ENCODE measurements at regions not wholly inside any gene's neighbourhood (a gene's known extent, or its start where the extent isn't known, plus 50 kb on each side); places are given as distances from the start of the nearest gene placed in this dataset.
"Not testable (repeated sequence)": the region's sequence is repeated elsewhere in the genome, so short reads cannot be mapped to it uniquely, and the experiment has no call there.

DNA sequence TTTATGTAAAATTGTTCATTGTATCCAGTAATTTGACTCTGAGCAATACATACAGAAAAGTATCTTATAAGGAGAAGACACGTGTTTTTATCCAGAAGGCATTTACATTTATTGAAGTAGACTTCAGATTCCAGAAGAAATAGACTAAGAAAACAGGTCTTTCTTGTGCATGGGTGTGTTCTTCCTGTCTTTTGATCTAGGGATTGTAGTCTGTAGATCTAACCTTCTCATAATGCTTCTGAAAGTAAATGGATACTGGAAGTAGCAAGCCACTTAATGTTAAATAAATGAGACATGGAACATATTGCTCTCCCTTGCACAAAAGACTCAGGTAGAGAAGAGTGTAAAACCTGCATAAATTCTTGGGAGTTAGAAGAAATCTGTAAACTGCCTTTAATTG, 853.2 kb upstream of the B3GALT2 start:
- no peak for DNase-seq

DNA sequence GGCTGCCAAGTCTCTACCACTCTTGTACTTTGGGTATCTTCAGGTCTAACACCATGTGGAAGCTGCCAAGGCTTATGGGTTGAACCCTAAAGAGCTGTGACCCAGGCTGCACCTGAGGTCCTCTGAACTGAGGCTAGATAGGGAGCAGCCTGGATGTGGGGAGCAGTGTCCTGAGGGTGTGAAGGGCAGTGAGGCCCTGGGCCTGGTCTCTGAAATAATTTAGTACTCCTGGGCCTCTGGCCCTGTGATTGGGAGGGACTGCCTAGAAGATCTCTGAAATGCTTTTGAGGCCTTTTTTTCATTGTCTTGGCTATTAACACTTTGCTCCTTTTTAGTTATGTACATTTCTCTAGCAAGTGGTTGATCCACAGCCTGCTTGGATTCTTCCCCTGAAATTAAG, 847.2 kb upstream of the B3GALT2 start:
- no peak for DNase-seq

DNA sequence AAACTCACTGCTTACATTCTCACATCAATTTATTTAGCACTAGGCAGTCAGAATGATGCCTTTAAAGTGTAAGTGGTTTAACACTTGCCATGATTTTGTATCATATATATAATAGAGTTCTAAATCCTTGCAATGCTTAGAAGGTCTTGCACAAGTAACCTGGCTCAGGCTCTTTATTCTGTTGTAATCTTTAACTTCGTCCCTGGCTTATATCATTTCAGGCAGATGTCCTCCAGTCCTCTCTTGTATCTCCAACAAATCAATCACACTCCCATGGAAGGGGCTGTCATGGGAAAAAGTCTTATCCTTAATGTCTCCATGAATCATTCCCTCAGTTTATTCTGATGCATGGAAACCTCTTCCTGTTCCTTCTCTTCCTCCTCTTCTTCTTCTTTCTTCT, 841.6 kb upstream of the B3GALT2 start:
- no peak for DNase-seq

DNA sequence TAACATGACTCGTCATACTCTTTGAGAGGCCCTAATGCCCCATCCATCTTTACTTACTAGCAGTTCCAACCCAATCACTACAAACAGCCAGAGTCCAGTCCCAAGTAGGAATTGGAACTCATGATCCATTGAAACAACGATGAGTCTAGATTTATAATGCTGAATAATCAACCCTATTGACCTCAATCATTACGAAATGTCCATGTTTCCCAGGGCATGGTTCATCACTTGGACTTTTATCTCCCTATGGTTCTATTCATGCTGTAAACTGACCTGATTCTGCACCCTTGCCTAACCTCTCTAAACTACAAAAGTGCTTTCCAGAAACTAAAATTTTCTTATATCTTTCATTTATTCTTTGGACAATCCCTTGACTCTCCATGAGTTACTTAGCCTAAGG, 840.0 kb upstream of the B3GALT2 start:
- DNase-seq = no peak

DNA sequence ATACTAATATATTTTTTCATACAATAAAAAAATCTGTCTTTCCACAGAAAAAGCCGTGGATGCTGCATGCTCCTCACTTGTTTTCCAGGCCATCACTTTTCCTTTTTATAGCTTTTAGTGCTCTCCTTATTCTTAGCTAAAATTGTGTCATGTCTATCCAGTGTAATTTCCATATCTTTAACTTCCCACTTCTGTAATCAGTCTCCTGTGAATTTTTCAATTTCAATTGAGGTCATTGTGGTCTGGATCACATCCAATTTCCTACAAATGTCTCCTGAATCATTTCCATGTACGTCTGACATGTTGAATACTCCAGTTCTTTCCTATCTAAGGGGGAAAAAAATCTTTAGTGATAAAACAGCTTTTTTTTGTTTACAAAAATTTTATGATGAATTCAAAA, 838.2 kb upstream of the B3GALT2 start:
- no peak for DNase-seq

DNA sequence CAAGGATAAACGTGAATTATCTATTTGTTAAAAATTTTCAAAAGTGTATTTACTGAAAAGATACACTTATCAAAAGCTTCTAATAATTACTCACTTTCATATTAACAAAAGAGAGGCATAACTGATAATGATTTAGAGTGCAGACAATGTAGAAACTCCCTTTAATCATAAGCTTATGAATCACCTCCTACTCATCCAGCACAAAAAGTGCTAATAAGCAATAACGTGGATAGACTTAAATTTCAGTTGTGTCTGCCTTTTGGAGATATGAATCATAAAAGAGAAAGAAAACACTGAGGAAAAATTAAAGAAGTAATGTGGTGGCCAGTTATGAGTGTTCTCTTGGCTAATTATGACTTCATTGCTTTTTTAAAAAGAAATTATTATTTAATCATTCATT, 827.6 kb upstream of the B3GALT2 start:
- no peak for DNase-seq

DNA sequence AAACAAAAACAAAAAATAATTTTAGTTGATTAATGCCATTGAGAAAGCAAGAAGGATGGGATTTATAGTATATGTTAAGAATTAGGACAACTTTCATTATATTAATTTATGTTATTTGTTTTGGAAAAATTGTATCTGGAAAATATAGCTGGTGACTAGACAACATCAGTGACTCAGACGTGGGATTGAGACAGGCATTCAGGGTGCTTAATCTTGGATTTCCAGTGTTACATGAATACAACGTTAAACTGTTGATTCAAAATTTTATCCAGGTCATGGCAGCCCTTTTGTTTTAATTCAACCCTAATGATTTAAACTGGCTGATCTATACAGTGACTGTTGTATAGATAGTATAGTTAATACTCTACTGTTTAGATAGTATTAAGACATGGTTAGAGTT, 827.1 kb upstream of the B3GALT2 start:
- DNase-seq = no peak

DNA sequence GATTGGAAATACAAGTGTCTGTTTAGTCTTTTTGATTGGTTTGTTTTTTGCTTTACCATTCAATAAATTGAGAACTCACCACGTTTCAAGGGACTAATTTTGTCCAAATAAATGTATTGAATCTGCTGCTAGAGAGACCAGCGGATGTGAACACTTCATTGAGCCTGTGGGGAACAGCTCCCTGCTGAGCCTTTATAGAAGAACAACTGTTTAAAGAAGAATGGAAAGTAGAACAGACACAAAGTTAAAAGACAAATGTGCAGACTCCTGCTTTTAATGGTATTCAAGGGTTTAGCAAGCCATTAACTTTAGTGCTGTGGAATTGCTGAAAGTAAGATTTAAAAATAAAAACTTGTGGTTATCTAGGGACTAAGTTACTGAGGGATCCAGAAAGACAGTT, 817.7 kb upstream of the B3GALT2 start:
- no peak for DNase-seq

DNA sequence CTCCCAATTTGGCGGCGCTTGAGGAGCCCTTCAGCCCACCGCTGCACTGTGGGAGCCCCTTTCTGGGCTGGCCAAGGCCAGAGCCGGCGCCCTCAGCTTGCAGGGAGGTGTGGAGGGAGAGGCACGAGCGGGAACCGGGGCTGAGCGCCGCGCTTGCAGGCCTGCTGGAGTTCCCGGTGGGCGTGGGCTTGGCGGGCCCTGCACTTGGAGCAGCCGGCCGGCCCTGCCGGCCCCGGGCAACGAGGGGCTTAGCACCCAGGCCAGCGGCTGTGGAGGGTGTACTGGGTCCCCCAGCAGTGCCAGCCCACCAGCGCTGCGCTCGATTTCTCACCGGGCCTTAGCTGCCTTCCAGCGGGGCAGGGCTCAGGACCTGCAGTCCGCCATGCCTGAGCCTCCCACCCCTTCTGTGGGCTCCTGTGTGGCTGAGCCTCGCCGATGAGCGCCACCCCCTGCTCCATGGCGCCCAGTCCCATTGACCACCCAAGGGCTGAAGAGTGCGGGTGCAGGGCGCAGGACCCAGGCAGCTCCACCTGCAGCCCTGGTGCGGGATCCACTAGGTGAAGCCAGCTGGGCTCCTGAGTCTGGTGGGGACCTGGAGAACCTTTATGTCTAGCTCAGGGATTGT, 815.4 kb upstream of the B3GALT2 start:
- DNase-seq = not testable (repeated sequence)

DNA sequence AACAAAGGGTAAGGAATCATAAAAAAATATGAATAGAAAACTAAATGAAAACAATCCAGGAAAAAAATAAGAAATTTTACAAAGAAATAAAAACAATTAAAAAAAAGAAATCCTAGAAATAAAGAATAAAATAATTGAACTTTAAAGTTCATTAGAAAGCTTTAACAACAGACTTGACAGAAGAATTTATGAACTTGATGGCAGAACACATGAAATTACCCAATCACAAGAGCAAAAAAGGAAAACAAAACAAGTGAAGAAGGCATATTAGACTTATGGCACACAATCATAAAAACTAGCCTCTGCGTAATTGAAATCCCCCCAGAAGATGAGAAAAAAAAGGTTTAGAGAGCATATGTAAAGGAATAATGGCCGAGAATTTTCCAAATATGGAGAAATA, 802.5 kb upstream of the B3GALT2 start:
- no peak for DNase-seq

DNA sequence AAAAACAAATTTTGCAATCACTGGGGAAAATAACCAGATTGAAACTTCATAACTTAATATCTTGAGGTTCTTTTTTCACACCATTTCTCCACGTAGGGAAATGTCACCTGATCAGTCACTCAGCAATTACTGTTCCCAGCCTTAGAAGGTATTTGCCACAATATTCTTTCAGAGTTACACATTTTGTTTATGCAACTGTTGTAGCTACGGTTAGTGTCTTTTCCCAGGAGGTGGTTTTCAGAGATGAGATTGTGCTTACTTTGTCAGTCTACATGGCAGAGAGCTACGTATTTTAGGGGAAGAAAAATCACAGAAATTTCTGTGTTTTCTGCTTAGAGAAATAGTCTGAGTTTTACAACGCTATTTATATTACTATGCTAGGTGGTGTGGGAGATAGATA, 792.8 kb upstream of the B3GALT2 start:
- DNase-seq = no peak

DNA sequence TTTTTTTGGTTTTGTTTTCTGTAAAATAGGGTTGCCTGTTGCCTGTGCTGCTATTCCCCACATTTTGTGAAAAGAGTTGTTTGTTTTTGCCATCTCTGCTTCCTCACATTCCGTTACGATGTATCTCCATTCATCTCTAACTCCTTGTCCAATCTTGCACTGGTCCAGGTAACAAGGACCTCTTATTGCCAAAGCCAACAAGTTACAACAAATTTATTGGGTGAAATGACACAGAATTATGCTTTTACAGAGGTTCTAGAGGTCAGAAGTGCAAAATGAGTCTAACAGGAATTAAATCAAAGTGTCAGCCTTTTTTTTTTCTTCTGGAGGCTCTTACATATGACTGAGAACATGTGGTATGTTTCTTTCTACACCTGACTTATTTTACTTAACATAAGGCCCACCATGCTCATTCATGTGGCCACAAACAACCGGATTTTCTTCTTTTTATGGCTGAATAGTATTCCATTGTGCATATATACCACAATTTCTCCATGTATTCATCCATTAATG, 787.9 kb upstream of the B3GALT2 start:
- no peak for DNase-seq

DNA sequence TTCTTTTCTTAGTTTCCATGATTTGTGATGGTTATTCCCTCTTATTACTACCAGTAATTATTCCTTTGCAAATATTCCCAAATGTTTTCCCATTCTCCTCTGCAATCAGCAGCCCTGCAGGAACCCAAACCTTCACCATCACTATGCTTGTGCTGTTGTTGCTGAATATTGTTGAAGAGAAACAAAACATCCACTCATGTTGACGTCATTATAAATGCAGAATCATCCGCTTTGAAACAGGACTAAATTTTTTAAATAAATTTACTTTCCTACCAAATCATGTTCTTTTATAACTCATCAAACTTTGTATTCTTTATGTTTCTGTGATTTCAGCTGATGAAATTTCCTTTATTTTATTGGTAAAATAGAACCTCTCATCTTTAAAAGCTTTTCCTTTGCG, 787.0 kb upstream of the B3GALT2 start:
- DNase-seq = no peak

DNA sequence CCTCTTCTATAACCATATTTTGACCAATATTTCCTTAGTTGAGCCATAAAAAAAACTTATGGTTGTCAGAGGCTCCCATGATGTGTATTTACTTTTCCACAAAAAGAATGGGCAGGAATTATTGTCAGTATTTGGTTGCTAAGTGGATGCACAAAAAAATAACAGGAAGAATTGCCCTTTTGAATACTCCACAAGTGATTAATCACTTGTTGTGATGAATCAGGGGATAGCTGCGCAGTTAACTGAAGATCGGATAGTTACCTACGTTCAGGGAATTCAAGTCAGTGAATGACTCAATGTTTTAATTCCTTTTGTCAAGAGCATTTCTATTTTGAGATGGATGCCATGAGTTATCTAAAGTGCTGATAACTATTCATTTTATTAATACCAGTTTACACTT, 785.2 kb upstream of the B3GALT2 start:
- no peak for DNase-seq

DNA sequence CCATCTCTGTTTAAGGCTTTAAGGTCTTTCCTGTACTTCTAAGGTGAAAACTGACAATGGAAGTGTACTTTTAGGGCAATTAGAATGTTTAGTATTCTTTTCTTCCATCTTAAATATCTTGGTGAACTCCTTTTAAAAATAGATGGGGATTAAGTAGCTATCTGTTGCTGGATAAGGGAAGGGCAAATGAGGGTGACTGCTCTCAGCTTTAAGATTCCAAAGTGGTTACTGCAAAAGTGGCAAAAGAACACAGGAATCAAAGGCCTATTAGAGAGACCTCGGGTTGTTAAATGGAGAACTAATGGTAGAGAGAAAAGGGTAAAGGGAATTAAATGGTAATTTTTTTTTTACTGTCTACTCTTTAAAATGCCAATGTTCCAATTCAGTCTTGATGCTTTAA, 774.1 kb upstream of the B3GALT2 start:
- no peak for DNase-seq

DNA sequence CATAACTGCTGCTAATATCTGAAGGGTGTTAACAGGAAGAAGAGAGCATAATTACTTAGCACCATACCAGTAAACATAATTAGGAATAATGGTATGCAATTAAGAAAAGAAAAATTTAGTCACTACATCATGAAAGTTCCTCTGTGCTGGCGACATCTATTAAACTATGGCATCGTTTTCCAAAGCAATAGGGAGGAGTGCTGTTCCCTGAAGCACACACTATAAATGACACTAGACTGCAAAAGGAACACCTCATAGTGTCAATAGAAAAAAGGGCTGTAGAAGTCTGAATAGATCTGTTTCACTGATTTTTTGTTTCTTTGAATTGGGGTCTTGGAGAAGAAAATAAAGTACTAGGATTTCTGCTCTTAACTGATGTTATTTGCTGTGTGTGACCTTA, 773.6 kb upstream of the B3GALT2 start:
- no peak for DNase-seq

DNA sequence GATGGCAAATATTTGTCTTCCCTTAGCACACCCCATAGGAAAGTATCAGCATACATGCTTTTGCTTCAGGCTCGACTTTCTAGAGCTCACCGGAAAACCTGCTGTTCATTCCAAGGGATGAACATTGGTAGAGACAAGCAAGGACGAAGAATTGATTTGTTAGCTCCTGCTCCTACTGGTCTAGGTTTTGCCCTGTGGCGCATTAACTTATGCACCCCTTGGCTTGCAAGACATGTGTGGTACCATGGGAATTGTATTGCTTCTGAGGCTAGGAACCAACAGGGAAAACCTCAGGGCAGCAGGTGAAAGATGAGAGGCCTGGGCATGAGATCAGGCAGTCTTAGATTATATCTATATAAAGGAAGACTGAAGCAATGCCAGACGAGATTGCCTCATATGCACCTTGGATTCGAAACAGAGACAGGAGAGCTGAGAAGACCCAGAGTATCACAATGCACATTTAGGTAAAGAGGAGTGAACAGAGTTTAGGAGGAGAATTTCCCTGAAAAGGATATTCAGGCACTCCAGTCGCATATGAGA, 771.2 kb upstream of the B3GALT2 start:
- no peak for DNase-seq

DNA sequence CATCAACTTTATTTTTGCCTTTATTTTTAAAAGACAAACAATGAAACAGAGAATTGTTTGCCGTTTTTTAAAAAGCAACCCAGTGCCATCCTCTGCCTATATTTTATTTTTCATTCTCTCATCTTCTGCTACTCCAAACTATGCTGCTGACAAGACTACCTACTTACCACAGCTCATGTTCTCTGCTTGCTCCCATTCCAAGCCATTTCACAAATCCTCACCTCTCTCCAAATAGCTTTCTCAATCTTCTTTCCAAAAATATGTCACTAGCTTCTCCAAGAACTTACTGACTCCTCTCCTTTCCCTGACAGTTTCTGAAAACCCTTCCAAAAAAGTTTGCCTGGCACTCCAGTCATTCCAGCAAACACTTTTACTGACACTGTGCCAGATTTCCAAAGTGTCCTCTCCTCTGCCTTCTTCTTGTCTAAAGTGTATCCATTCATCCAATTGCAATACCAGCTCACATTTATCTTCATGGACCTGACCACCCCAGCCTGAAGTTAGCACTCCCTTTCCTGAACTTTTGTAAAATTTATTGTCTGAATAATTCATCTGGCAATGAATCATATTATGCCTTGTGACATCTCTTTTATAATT, 766.5 kb upstream of the B3GALT2 start:
- DNase-seq = no peak

DNA sequence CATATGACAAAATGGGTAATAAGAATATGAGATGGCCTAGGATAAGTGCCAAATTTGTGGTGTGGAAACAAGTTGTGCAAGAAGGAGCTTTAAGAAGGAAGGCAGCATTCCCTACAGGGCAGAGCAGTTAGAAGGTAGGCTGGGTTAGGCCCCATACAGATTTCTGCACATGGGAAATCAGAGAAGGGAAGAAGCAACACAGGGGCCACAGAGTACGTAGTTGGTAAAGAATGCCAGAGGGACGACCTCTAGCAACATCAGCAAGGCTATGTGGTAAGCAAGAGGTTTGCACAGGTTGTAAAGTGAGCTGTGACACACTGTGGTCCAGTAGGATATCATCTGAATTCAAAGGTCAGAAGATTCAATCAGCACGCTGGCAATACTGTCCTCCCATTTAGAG, 765.6 kb upstream of the B3GALT2 start:
- DNase-seq = no peak

DNA sequence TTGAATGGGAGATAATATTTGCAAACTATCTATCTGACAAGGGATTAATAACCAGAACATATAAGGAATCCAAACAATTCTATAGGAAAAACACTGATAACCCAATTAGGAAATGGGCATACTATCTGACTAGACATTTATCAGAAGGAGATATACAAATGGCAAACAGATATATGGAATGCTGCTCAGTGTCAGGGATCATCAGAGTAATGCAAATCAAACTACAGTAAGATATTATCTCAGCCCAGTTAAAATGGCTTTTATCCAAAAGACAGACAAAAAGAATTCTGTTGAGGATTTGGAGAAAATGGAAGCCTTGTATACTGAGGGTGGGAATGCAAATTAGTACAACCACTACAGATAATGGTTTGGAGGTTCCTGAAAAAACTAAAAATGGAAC, 758.0 kb upstream of the B3GALT2 start:
- no peak for DNase-seq

DNA sequence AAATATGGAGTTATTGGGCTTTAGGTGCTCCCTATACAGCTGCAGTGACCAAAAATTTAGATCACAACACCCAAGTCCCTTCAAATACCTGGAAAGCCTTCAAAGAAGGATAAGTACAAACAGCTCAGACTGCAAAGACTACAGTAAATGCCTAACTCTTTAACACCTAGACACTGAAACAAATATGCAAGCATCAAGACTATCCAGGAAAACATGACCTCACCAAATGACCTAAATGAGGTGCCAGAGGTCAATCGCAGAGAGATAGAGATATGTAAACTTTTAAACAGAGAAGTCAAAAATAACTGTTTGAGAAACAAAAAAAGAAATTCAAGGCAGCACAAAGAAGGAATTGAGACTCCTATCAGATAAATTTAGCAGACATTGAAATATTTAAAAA, 753.8 kb upstream of the B3GALT2 start:
- DNase-seq = no peak

DNA sequence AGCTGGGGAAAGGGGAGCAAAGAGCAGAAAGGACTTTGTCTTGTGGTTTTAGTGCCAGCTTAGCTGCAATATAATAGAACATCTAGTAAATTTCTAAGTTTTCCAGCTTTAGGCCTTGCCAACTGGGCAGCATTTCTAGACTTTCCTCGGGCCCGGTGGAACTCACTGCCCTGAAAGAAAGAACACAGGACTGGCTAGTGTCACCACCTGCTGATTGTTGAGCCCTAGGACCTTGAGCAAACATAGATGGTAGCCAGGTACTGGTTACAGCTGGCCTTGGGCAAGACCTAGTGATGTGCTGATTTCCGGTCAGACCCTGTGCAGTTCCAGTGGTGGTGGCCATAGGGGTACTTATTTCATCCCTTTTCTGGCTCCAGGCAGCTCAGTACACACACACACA, 753.2 kb upstream of the B3GALT2 start:
- no peak for DNase-seq

DNA sequence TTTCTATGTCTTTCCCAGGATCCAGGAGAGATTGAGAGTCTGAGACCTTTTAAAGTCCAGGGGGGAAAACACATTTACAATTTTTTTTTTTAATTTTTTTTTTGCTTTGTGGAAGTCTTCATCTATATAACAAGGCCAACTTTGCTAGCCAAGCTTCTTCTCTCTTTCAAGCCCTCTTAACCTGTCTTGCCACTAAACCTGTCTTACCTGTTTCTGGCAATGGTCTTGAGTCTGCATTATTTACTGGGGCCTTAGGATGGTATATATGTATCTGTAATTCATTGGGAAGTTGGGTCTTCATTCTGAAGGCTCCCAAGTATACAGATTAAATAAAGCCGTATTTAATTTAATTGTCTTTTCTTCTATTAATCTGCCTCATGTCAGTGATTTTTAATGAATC, 750.9 kb upstream of the B3GALT2 start:
- DNase-seq = no peak

DNA sequence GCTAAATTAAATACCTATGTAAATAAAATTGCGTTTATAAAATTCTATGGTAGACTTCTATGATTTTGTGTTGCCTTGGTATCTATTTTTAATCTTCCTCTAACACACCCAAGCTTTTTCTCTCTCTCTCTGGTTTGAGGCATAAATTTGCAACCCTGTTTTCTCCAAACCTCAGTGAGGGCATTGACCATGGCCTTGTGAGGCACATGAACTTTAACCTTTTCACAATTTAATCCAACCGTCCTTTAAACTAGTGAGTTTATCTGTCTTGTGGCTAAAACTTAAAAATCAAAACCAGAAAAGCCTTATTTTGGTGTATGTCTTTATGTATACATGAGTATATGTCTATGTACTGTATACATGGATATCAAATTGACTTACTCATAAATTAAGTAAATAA, 746.6 kb upstream of the B3GALT2 start:
- no peak for DNase-seq

DNA sequence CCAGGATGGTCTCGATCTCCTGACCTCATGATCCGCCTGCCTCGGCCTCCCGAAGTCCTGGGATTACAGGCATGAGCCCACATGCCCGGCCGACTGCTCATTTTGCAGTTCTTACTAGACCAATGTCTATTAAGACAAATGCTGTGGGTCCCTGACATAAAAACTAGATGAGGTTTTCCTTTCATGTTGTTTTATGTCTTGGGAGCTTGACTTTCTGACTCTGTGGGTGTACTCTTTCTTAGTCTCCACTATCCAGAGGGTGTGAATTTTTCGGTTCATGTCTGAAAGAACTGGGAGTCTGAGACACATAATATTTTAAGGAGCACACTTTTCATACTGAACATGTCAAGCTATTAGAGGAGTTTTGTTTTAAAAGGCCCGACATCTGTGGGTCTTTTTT, 744.9 kb upstream of the B3GALT2 start:
- DNase-seq = no peak

All from T1000 (cell line).